ENCODE measurements at regions not wholly inside any gene's neighbourhood (a gene's known extent, or its start where the extent isn't known, plus 50 kb on each side); places are given as distances from the start of the nearest gene placed in this dataset.

DNA sequence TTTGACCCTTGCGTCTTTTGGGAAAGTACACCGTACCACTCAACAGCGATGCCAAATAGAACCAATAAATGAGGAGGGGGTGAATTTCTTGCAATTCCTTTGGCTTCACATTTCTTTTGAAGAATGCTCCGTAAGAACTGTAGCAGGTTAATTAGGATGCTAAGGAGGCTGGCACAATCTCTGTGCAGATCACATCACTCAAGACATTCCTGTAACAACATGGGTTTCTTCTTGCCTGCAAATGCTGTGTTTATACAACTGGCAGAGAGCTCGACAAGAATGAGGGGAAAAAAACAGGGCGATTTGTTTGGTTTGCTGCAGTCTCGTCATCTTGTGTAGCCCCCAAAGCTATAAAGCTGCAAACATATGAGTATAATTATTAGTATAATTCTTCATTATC, 424.8 kb upstream of the DCC start:
- no peaks in the 10 kb centered on the region for H3K4me1 Mint-ChIP-seq (ENCODE audit: low read depth, unreplicated experiment)
- CTCF ChIA-PET = no interaction called here
- no peak for TF ChIP-seq CTCF (IDR thresholded peaks at IDR 0.05; ENCODE audit: unreplicated experiment)
- H3K9me3 Mint-ChIP-seq (ENCODE audit: low read depth, unreplicated experiment) = peaks cover 12% of the 10 kb centered on the region
- no peaks in the 10 kb centered on the region for H3K27me3 Mint-ChIP-seq (ENCODE audit: unreplicated experiment)
- H3K4me3 Mint-ChIP-seq (ENCODE audit: low read depth, unreplicated experiment) = no peak overlapping the region
- H3K27ac Mint-ChIP-seq (ENCODE audit: unreplicated experiment) = no peak overlapping the region
- intact Hi-C loops (cut with micrococcal nuclease; ENCODE audit: unreplicated experiment) = no loop called here
- no TSS peak for BruUV-seq (replicated peaks)
- DNase-seq = no peak
- H3K36me3 Mint-ChIP-seq (ENCODE audit: insufficient read depth, unreplicated experiment) = no peaks in the 10 kb centered on the region

DNA sequence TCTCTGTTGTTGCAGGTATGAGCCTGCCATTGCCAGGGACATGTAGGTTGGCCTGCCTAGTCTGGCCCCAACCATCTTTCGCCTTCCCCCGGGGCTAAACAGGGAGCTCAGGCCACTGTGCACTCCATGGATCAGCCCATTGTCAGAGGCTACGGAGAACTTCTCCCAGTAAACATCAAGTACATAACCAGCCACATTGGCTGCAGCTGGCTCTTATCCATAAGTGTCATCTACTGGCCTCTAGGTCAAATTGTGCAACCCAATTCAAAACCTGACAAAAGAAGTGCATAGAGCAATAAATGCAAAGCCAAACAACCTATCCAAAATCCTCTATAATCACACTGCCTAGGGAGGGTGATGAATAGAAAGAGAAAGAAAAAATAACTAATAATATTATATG, 418.1 kb upstream of the DCC start:
- no peak for TF ChIP-seq CTCF (IDR thresholded peaks at IDR 0.05; ENCODE audit: unreplicated experiment)
- intact Hi-C loops (cut with micrococcal nuclease; ENCODE audit: unreplicated experiment) = no loop called here
- Mint-ChIP-seq H3K4me3 (ENCODE audit: low read depth, unreplicated experiment) (no peak overlapping the region), H3K9me3 (ENCODE audit: low read depth, unreplicated experiment) (peaks cover 12% of the 10 kb centered on the region), H3K4me1 (ENCODE audit: low read depth, unreplicated experiment) (no peaks in the 10 kb centered on the region), H3K27ac (ENCODE audit: unreplicated experiment) (no peak overlapping the region), H3K36me3 (ENCODE audit: insufficient read depth, unreplicated experiment) (no peaks in the 10 kb centered on the region), H3K27me3 (ENCODE audit: unreplicated experiment) (no peaks in the 10 kb centered on the region)
- no TSS peak for BruUV-seq (replicated peaks)
- DNase-seq = no peak
- CTCF ChIA-PET = no interaction called here

DNA sequence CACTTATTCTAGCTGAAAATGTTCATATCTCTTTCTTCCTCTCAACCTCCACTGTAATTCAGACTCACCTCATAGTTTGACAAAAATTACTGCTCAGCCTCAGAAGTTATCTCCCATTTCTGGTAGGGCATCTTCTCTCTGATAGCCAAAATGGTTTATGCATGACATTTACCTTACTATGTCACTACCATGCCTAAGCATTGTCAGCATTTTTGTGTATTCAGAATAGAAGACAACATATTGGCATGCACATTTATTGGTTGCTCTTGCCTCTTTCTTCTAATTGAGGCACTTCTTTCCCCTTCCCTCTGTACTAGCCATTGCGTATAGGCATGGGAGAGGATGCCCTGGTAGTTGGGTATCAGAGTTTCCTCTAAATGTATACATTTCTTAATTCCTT, 406.1 kb upstream of the DCC start:
- Mint-ChIP-seq H3K4me3 (ENCODE audit: low read depth, unreplicated experiment) (no peak overlapping the region), H3K4me1 (ENCODE audit: low read depth, unreplicated experiment) (no peaks in the 10 kb centered on the region), H3K9me3 (ENCODE audit: low read depth, unreplicated experiment) (peaks cover 15% of the 10 kb centered on the region), H3K27me3 (ENCODE audit: unreplicated experiment) (no peaks in the 10 kb centered on the region), H3K27ac (ENCODE audit: unreplicated experiment) (no peak overlapping the region), H3K36me3 (ENCODE audit: insufficient read depth, unreplicated experiment) (no peaks in the 10 kb centered on the region)
- BruUV-seq (replicated peaks) = no TSS peak
- CTCF ChIA-PET = no interaction called here
- intact Hi-C loops (cut with micrococcal nuclease; ENCODE audit: unreplicated experiment) = no loop called here
- TF ChIP-seq CTCF (IDR thresholded peaks at IDR 0.05; ENCODE audit: unreplicated experiment) = no peak
- DNase-seq = no peak

GRCh38 chr18:51936115-51936514, 403.9 kb upstream of the DCC start:
- no peak for TF ChIP-seq CTCF (IDR thresholded peaks at IDR 0.05; ENCODE audit: unreplicated experiment)
- BruUV-seq (replicated peaks) = no TSS peak
- intact Hi-C loops (cut with micrococcal nuclease; ENCODE audit: unreplicated experiment) = no loop called here
- no peak overlapping the region for H3K27ac Mint-ChIP-seq (ENCODE audit: unreplicated experiment)
- CTCF ChIA-PET = no interaction called here
- peaks cover 17% of the 10 kb centered on the region for H3K9me3 Mint-ChIP-seq (ENCODE audit: low read depth, unreplicated experiment)
- no peaks in the 10 kb centered on the region for H3K4me1 Mint-ChIP-seq (ENCODE audit: low read depth, unreplicated experiment)
- no peaks in the 10 kb centered on the region for H3K27me3 Mint-ChIP-seq (ENCODE audit: unreplicated experiment)
- H3K36me3 Mint-ChIP-seq (ENCODE audit: insufficient read depth, unreplicated experiment) = no peaks in the 10 kb centered on the region
- DNase-seq = no peak
- H3K4me3 Mint-ChIP-seq (ENCODE audit: low read depth, unreplicated experiment) = no peak overlapping the region

GRCh38 chr18:51941999-51942398, 398.0 kb upstream of the DCC start:
- TF ChIP-seq CTCF (IDR thresholded peaks at IDR 0.05; ENCODE audit: unreplicated experiment) = no peak

More at GRCh38 chr18:51941999-51942398, 398.0 kb upstream of the DCC start:
- BruUV-seq (replicated peaks) = no TSS peak
- no peaks in the 10 kb centered on the region for H3K27me3 Mint-ChIP-seq (ENCODE audit: unreplicated experiment)
- H3K4me3 Mint-ChIP-seq (ENCODE audit: low read depth, unreplicated experiment) = no peak overlapping the region
- H3K36me3 Mint-ChIP-seq (ENCODE audit: insufficient read depth, unreplicated experiment) = no peaks in the 10 kb centered on the region
- no peak for DNase-seq
- intact Hi-C loops (cut with micrococcal nuclease; ENCODE audit: unreplicated experiment) = no loop called here
- no peak overlapping the region for H3K27ac Mint-ChIP-seq (ENCODE audit: unreplicated experiment)
- CTCF ChIA-PET = no interaction called here
- H3K9me3 Mint-ChIP-seq (ENCODE audit: low read depth, unreplicated experiment) = peaks cover 10% of the 10 kb centered on the region
- H3K4me1 Mint-ChIP-seq (ENCODE audit: low read depth, unreplicated experiment) = no peaks in the 10 kb centered on the region

Measured in Calu3 (cell line).